ENCODE measurements at regions not wholly inside any gene's neighbourhood (a gene's known extent, or its start where the extent isn't known, plus 50 kb on each side); places are given as distances from the start of the nearest gene placed in this dataset.

DNA sequence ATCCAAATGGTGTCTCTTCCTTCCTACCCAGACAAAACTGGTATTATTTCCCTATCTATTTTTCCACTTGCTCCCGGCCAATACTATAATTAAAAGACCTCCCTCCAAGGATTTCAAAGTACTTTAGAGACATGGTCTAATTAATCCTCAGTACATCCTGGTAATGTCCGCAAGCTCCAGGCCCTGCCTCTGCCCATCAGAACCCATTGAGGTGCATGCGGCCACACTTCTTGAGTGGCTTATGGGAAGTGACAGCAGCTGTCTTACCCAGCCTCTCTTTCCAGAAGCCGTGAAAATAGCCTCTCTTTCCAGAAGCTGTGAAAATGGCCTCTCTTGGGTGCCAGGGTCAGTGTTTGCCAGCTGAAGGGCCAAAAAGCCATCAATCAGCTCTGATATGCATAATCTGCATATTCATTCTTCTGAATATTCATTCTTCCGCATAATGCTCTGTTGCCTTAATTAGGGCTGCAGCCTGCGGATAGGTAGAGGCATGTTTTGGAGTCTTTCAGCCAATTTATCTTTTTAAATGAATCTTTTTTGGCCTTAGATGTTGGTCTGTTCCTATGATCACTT lies 148.4 kb upstream of the TMTC4 start:
- TF ChIP-seq, protein P1, sequence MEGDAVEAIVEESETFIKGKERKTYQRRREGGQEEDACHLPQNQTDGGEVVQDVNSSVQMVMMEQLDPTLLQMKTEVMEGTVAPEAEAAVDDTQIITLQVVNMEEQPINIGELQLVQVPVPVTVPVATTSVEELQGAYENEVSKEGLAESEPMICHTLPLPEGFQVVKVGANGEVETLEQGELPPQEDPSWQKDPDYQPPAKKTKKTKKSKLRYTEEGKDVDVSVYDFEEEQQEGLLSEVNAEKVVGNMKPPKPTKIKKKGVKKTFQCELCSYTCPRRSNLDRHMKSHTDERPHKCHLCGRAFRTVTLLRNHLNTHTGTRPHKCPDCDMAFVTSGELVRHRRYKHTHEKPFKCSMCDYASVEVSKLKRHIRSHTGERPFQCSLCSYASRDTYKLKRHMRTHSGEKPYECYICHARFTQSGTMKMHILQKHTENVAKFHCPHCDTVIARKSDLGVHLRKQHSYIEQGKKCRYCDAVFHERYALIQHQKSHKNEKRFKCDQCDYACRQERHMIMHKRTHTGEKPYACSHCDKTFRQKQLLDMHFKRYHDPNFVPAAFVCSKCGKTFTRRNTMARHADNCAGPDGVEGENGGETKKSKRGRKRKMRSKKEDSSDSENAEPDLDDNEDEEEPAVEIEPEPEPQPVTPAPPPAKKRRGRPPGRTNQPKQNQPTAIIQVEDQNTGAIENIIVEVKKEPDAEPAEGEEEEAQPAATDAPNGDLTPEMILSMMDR (IDR thresholded peaks at IDR 0.05), result no peak
- TF ChIP-seq POLR2A (IDR thresholded peaks at IDR 0.05), result no peak
